Right lobe of liver (tissue), 6 donors: ENCODE measurements at regions not wholly inside any gene's neighbourhood (a gene's known extent, or its start where the extent isn't known, plus 50 kb on each side); places are given as distances from the start of the nearest gene placed in this dataset.

Source experiments
- ATAC-seq, 4 donors: fragments of 200-7000 bp; cut with Tn5 transposase; one replicate each; pipeline ENCODE4 v1.9.1; 2020; ENCODE audit warnings: mild to moderate bottlenecking in 4 of 4, moderate library complexity in 4 of 4
- DNase-seq, 3 donors: peaks; one replicate each; pipeline ENCODE4 v3.0.0-alpha.2; 2020
- H3K27ac ChIP-seq, 3 donors: fragments of 200-600 bp; one replicate each; pipeline ENCODE4 v1.8.0; 2022
- H3K27me3 ChIP-seq, 2 donors: fragments of 200-600 bp; one replicate each; pipeline ENCODE4 v1.8.0; 2022
- H3K36me3 ChIP-seq, 4 donors: fragments of 200-600 bp; sonication (generic) in 1 of 4; one replicate each; pipeline versions ENCODE4 v1.5.1 to v1.8.0; 2017 to 2022; ENCODE audit warnings: control low read depth in 1 of 4
- H3K4me1 ChIP-seq, 4 donors: fragments of 200-600 bp; sonication (generic) in 1 of 4; one replicate each; pipeline versions ENCODE4 v1.5.1 to v1.8.0; 2017 to 2022; ENCODE audit warnings: control low read depth in 1 of 4
- H3K4me3 ChIP-seq, 3 donors: fragments of 200-600 bp; one replicate each; pipeline ENCODE4 v1.8.0; 2022
- H3K9me3 ChIP-seq, 4 donors: fragments of 200-600 bp; sonication (generic) in 1 of 4; one replicate each; pipeline versions ENCODE4 v1.5.1 to v1.8.0; 2017 to 2022; ENCODE audit warnings: control low read depth in 1 of 4
- CTCF ChIP-seq, 4 donors: fragments of 200-600 bp in 3 of 4; fragments of 450-650 bp in 1 of 4; IDR thresholded peaks; one replicate each; pipeline versions ENCODE4 v1.5.1 to v1.8.0; 2016 to 2022; ENCODE audit warnings: antibody characterized with exemption in 4 of 4, mild to moderate bottlenecking in 2 of 4
- POLR2A ChIP-seq: fragments of 450-650 bp; IDR thresholded peaks from one replicate; pipeline ENCODE4 v1.6.1; 2017; ENCODE audit warnings: antibody characterized with exemption, mild to moderate bottlenecking
- WGBS: methylation state at CpG from one replicate; pipeline ENCODE4 v1.1.6; 2018; ENCODE audit warnings: low coverage, low lambda C conversion rate; ENCODE audit not compliant: insufficient coverage; ENCODE audit errors: missing lambda C conversion rate; 5-methylcytosine and 5-hydroxymethylcytosine counted together
- intact Hi-C, 2 donors: fragments of 100-400 bp; cut with DNase I; formaldehyde crosslinking; loops; one replicate each; pipeline versions ENCODE4 v1.11.2 to v1.14.1; 2022
- donor health status: DM: no; HTN: yes; CAD: no.
- donor health status: DM: no; HTN: no; CAD: no.
- donor health status: DM: no; HTN: no; CAD: no.
- donor health status: DM: no; HTN: yes; CAD: no.
- donor health status: DM: no; HTN: yes; CAD: no.

DNA sequence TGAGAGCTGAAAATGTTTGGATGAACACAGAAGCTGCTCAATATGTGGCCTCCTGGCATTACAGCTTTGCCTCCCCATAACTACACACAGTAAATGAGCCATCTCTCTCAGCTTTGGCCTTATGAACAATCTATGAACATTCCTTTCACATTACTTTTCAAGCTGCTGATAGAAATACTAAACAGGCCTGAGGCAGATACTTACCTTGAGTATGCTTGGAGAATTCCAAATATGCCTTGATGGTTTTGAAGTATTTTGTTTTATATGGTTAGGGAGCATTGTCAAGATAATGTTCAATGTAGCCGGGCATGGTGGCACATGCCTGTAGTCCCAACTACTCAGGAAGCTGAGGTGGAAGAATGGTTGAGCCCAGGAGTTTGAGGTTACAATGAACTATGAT is 104.5 kb downstream of the CD24 start:
- intact Hi-C loops, result no loop called here
- no peaks in the 10 kb centered on the region for H3K27me3 ChIP-seq
- TF ChIP-seq POLR2A (no peak), CTCF (IDR thresholded peaks at IDR 0.05) (no peak)
- H3K27ac ChIP-seq, result no peak overlapping the region
- DNase-seq, result no peak
- ATAC-seq, result no peak
- H3K4me3 ChIP-seq, result no peak overlapping the region
- H3K36me3 ChIP-seq, result no peaks in the 10 kb centered on the region
- H3K9me3 ChIP-seq, result no peaks in the 10 kb centered on the region
- no peaks in the 10 kb centered on the region for H3K4me1 ChIP-seq
- WGBS, result 100% methylated on average over 1 of the region's 1 CpG

GRCh38 chr6:106869203-106869602 is 105.3 kb downstream of the CD24 start:
- no peaks in the 10 kb centered on the region for H3K27me3 ChIP-seq
- H3K4me3 ChIP-seq, result no peak overlapping the region
- H3K27ac ChIP-seq, result no peak overlapping the region
- DNase-seq (no peak), ATAC-seq (no peak)
- H3K36me3 ChIP-seq, result no peaks in the 10 kb centered on the region
- 91% methylated on average over 5 of the region's 5 CpGs for WGBS
- intact Hi-C loops, result no loop called here
- no peak for TF ChIP-seq POLR2A
- no peak for TF ChIP-seq CTCF (IDR thresholded peaks at IDR 0.05)
- no peaks in the 10 kb centered on the region for H3K4me1 ChIP-seq
- H3K9me3 ChIP-seq, result no peaks in the 10 kb centered on the region

DNA sequence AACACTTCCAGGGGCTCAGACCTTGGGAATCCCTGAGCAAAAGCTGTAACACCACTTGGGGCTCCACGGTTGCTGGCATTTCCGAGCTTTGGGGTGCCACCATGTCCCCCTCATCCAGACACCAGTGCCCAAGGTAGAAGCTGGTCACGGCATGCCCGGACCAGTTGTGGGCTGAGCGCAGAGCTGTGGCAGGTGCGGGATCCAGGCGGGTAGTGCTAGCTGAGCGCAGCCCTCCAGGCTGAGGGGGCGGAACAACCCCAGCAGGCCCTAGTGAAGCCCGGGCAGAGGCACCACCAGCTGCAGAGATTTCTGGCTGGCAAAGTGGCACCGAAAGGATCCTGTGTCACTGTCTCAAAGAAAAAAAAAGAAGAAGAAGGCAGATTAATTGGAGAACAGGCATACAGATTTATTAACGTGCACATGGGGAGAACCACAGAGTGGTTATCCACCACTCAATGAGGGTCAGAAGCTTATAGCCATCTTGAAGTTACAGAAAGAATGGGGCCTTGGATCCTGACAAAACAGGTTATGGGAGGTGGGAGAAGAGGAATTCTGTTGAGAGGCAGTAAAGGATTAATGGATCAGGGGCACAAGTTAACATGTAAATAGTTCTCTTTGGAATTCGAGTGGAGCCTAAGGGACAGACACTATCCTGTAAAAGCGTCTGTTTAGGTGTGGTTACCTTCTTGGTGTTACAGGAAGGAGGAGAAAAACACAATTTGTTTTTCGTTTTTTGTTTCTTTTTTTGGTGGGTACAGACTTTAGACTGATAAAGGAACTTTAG is 107.5 kb downstream of the CD24 start:
- WGBS, result 76% methylated on average over 8 of the region's 15 CpGs

GRCh38 chr6:106862858-106863257 is 111.7 kb downstream of the CD24 start:
- 100% methylated on average over 2 of the region's 4 CpGs for WGBS
- DNase-seq (no peak), ATAC-seq (no peak)
- no peaks in the 10 kb centered on the region for H3K9me3 ChIP-seq
- H3K4me1 ChIP-seq, result no peaks in the 10 kb centered on the region
- no peak overlapping the region for H3K4me3 ChIP-seq
- H3K27ac ChIP-seq, result no peak overlapping the region
- intact Hi-C loops, result no loop called here
- TF ChIP-seq CTCF (IDR thresholded peaks at IDR 0.05) (no peak), POLR2A (no peak)
- no peaks in the 10 kb centered on the region for H3K27me3 ChIP-seq
- no peaks in the 10 kb centered on the region for H3K36me3 ChIP-seq

More for the DNA sequence above, 107.5 kb downstream of the CD24 start:
- no peaks in the 10 kb centered on the region for H3K9me3 ChIP-seq
- TF ChIP-seq CTCF (IDR thresholded peaks at IDR 0.05) (no peak), POLR2A (no peak)
- DNase-seq (no peak), ATAC-seq (peak in 1 of 4 donors; percentile 25)
- H3K27me3 ChIP-seq, result no peaks in the 10 kb centered on the region
- H3K4me1 ChIP-seq, result no peaks in the 10 kb centered on the region
- intact Hi-C loops, result no loop called here
- H3K36me3 ChIP-seq, result no peaks in the 10 kb centered on the region
- no peak overlapping the region for H3K4me3 ChIP-seq
- H3K27ac ChIP-seq, result no peak overlapping the region
